ENCODE measurements at regions not wholly inside any gene's neighbourhood (a gene's known extent, or its start where the extent isn't known, plus 50 kb on each side); places are given as distances from the start of the nearest gene placed in this dataset.
"Not testable (repeated sequence)": the region's sequence is repeated elsewhere in the genome, so short reads cannot be mapped to it uniquely, and the experiment has no call there.

GRCh38 chr4:126489826-126490463 is 1142.8 kb upstream of the INTU start:
- DNase-seq, result no peak

- DNase-seq, result no peak
Measured at GRCh38 chr4:126495163-126495752, 1137.5 kb upstream of the INTU start.

- no peak for DNase-seq
Measured at GRCh38 chr4:126512979-126513378, 1119.8 kb upstream of the INTU start.

GRCh38 chr4:126513596-126513995 is 1119.2 kb upstream of the INTU start:
- no peak for DNase-seq

- DNase-seq, result no peak
Measured at GRCh38 chr4:126520731-126521130, 1112.0 kb upstream of the INTU start.

- DNase-seq, result not testable (repeated sequence)
Measured at GRCh38 chr4:126525400-126525799, 1107.4 kb upstream of the INTU start.

- no peak for DNase-seq
Measured at GRCh38 chr4:126526335-126526734, 1106.4 kb upstream of the INTU start.

GRCh38 chr4:126529997-126530396 is 1102.8 kb upstream of the INTU start:
- no peak for DNase-seq

- DNase-seq, result no peak
Measured at GRCh38 chr4:126530996-126531585, 1101.7 kb upstream of the INTU start.

- no peak for DNase-seq
Measured at GRCh38 chr4:126532527-126532926, 1100.2 kb upstream of the INTU start.

GRCh38 chr4:126533146-126533805 is 1099.5 kb upstream of the INTU start:
- DNase-seq, result no peak

- no peak for DNase-seq
Measured at GRCh38 chr4:126539771-126540170, 1093.0 kb upstream of the INTU start.

GRCh38 chr4:126541820-126542219 is 1090.9 kb upstream of the INTU start:
- no peak for DNase-seq

- no peak for DNase-seq
Measured at GRCh38 chr4:126544276-126544675, 1088.5 kb upstream of the INTU start.

GRCh38 chr4:126546197-126546596 is 1086.6 kb upstream of the INTU start:
- DNase-seq, result not testable (repeated sequence)

GRCh38 chr4:126547352-126547751 is 1085.4 kb upstream of the INTU start:
- no peak for DNase-seq

- no peak for DNase-seq
Measured at GRCh38 chr4:126548890-126549289, 1083.9 kb upstream of the INTU start.

GRCh38 chr4:126552321-126552720 is 1080.4 kb upstream of the INTU start:
- no peak for DNase-seq

- DNase-seq, result no peak
Measured at GRCh38 chr4:126553248-126553647, 1079.5 kb upstream of the INTU start.

GRCh38 chr4:126558596-126558995 is 1074.2 kb upstream of the INTU start:
- DNase-seq, result no peak

- no peak for DNase-seq
Measured at GRCh38 chr4:126559961-126560360, 1072.8 kb upstream of the INTU start.

- DNase-seq, result no peak
Measured at GRCh38 chr4:126560794-126561193, 1072.0 kb upstream of the INTU start.

- no peak for DNase-seq
Measured at GRCh38 chr4:126563389-126563788, 1069.4 kb upstream of the INTU start.
